K562 (cell line): ENCODE measurements at regions not wholly inside any gene's neighbourhood (a gene's known extent, or its start where the extent isn't known, plus 50 kb on each side); places are given as distances from the start of the nearest gene placed in this dataset.

Source experiments
- CBX3 ChIP-seq, 2 experiments: IDR thresholded peaks; 1 replicate in 1 of 2; 2 replicates in 1 of 2; pipeline ENCODE4 v1.6.1; 2012; ENCODE audit warnings: inconsistent platforms in 2 of 2, low read length in 2 of 2, borderline replicate concordance in 1 of 2, control low read depth in 1 of 2
- ELF1 ChIP-seq: fragments of 200-800 bp; sonication (Bioruptor generic); IDR thresholded peaks from 2 replicates; pipeline ENCODE4 v1.6.1; 2016; ENCODE audit warnings: missing genetic modification characterization, missing compliant biosample characterization
- RHOXF2B ChIP-seq: fragments of 250-450 bp; sonication (Bioruptor Pico); conservative IDR thresholded peaks from 2 replicates; pipeline ENCODE4 v1.5.1; 2021
- ZC3H4 ChIP-seq: sonication (generic); formaldehyde crosslinking; IDR thresholded peaks from 2 replicates; pipeline ENCODE4 v1.9.0; 2021; ENCODE audit warnings: missing genetic modification reagents, borderline replicate concordance
- ZNF592 ChIP-seq: fragments of 450-650 bp; IDR thresholded peaks from 2 replicates; pipeline ENCODE4 v1.6.1; 2017; ENCODE audit warnings: antibody characterized with exemption, mild to moderate bottlenecking

GRCh38 chr14:49971156-49972130 is 78.6 kb downstream of the ARF6 start (continued):
- TF ChIP-seq ZNF592 (no peak), ZC3H4 (no peak), ELF1 (tag) (no peak), CBX3 (IDR thresholded peaks at IDR 0.05; ENCODE audit: borderline replicate concordance in 1 of 2, low read length in 2 of 2) (no peak), RHOXF2B (CRISPR knock-in tag) (no peak)
